PC-3 (cell line): ENCODE measurements at regions not wholly inside any gene's neighbourhood (a gene's known extent, or its start where the extent isn't known, plus 50 kb on each side); places are given as distances from the start of the nearest gene placed in this dataset.

Experiments used
- EZH2 ChIP-seq: fragments of 300-600 bp; sonication (generic); IDR thresholded peaks from one replicate; pipeline ENCODE4 v1.6.1; 2017; ENCODE audit warnings: antibody characterized with exemption, mild to moderate bottlenecking, low read length; ENCODE audit not compliant: unreplicated experiment
- EZH2phosphoT487 ChIP-seq: fragments of 300-600 bp; sonication (generic); IDR thresholded peaks from 2 replicates; pipeline ENCODE4 v1.6.1; 2018; ENCODE audit warnings: mild to moderate bottlenecking, antibody characterized with exemption, low read length, borderline replicate concordance
- TF ChIP-seq, protein P1 (sequence below): fragments of 300-600 bp; sonication (generic); conservative IDR thresholded peaks from 2 replicates; pipeline ENCODE4 v1.5.1; 2017; ENCODE audit warnings: antibody characterized with exemption, low read depth, mild to moderate bottlenecking, low read length

DNA sequence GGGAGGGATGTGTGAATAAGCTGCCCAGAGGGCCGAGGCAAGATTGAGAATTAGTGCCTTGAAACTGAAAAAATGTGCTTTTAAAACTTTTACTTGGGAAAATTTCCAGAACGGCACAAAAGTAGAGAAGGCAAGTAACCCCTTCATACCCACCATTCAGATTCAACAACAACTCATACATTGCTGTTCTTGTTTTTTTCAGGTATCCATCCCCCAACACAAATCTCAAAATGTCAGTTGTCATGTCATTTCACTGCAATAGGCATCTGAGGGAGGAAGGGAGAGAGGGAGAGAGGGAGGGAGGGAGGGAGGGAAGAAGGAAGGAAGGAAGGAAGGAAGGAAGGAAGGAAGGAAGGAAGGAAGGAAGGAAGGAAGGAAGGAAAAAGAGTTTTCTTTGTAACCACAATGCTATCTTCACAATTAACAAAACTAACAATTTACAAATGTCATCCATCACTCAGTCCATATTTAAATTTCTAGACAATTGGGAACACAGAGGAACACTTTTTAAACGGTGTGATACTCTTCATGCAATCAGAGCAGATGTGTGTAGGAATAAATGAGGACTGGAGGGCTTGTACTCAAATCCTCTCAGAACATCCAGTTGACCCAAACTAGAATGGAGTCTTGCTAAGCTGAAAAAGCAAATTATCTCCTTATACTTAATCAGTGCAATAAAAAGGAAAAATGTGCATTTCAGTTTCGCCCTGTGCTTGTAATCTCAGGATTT, 54.8 kb upstream of the ADGRG2 start:
- TF ChIP-seq, protein P1, sequence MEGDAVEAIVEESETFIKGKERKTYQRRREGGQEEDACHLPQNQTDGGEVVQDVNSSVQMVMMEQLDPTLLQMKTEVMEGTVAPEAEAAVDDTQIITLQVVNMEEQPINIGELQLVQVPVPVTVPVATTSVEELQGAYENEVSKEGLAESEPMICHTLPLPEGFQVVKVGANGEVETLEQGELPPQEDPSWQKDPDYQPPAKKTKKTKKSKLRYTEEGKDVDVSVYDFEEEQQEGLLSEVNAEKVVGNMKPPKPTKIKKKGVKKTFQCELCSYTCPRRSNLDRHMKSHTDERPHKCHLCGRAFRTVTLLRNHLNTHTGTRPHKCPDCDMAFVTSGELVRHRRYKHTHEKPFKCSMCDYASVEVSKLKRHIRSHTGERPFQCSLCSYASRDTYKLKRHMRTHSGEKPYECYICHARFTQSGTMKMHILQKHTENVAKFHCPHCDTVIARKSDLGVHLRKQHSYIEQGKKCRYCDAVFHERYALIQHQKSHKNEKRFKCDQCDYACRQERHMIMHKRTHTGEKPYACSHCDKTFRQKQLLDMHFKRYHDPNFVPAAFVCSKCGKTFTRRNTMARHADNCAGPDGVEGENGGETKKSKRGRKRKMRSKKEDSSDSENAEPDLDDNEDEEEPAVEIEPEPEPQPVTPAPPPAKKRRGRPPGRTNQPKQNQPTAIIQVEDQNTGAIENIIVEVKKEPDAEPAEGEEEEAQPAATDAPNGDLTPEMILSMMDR: no peak
- TF ChIP-seq EZH2 (no peak), EZH2phosphoT487 (no peak)
